Upper lobe of right lung (tissue), 1 donor: ENCODE measurements at regions not wholly inside any gene's neighbourhood (a gene's known extent, or its start where the extent isn't known, plus 50 kb on each side); places are given as distances from the start of the nearest gene placed in this dataset.

Experiments used
- ATAC-seq: fragments of 200-7000 bp; cut with Tn5 transposase; one replicate; pipeline ENCODE4 v1.9.1; 2020; ENCODE audit warnings: mild to moderate bottlenecking, moderate library complexity
- DNase-seq: peaks from one replicate; pipeline ENCODE4 v3.0.0-alpha.2; 2020
- H3K27ac ChIP-seq: fragments of 200-600 bp; one replicate; pipeline ENCODE4 v1.8.0; 2022
- H3K27me3 ChIP-seq: fragments of 200-600 bp; one replicate; pipeline ENCODE4 v1.8.0; 2022; ENCODE audit warnings: mild to moderate bottlenecking
- H3K36me3 ChIP-seq: fragments of 200-600 bp; one replicate; pipeline ENCODE4 v1.8.0; 2022
- H3K4me1 ChIP-seq: fragments of 200-600 bp; one replicate; pipeline ENCODE4 v1.8.0; 2022
- H3K4me3 ChIP-seq: fragments of 200-600 bp; one replicate; pipeline ENCODE4 v1.8.0; 2022; ENCODE audit warnings: mild to moderate bottlenecking
- H3K9me3 ChIP-seq: fragments of 200-600 bp; one replicate; pipeline ENCODE4 v1.8.0; 2022
- intact Hi-C: fragments of 100-400 bp; cut with DNase I; formaldehyde crosslinking; loops from one replicate; pipeline ENCODE4 v1.11.0; 2022
- TF ChIP-seq, protein P1 (sequence below): fragments of 200-600 bp; IDR thresholded peaks from one replicate; pipeline ENCODE4 v1.8.0; 2022; ENCODE audit warnings: antibody characterized with exemption
- donor health status: DM: no; HTN: yes; CAD: no; lungs with severe emphysema.

DNA sequence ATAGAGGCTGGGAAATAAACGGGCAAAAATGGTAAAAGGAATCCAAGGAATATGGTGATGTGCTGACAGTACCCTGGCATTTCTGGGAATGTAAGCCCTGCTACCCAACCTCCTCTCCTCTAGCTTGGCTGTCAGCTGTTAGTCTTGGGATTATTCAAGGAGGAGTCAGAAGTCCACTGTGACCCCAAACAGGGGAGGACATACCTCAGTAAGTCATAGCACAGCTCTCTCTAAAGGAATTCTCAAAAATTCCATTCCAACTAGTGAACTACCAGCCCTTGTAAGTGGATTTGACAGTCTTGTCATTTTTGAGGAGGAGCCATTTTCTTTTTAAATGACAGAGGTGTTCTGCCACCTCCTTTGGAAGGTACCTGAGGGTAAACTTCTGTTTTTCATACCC, 207.5 kb downstream of the PDCD6IP start:
- intact Hi-C loops: no loop called here
- Histone ChIP-seq H3K27me3 (no peaks in the 10 kb centered on the region), H3K9me3 (no peaks in the 10 kb centered on the region), H3K4me1 (no peaks in the 10 kb centered on the region), H3K36me3 (no peaks in the 10 kb centered on the region), H3K4me3 (no peak overlapping the region), H3K27ac (no peak overlapping the region)
- no peak for DNase-seq
- no peak for ATAC-seq
- TF ChIP-seq, protein P1, sequence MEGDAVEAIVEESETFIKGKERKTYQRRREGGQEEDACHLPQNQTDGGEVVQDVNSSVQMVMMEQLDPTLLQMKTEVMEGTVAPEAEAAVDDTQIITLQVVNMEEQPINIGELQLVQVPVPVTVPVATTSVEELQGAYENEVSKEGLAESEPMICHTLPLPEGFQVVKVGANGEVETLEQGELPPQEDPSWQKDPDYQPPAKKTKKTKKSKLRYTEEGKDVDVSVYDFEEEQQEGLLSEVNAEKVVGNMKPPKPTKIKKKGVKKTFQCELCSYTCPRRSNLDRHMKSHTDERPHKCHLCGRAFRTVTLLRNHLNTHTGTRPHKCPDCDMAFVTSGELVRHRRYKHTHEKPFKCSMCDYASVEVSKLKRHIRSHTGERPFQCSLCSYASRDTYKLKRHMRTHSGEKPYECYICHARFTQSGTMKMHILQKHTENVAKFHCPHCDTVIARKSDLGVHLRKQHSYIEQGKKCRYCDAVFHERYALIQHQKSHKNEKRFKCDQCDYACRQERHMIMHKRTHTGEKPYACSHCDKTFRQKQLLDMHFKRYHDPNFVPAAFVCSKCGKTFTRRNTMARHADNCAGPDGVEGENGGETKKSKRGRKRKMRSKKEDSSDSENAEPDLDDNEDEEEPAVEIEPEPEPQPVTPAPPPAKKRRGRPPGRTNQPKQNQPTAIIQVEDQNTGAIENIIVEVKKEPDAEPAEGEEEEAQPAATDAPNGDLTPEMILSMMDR: no peak

DNA sequence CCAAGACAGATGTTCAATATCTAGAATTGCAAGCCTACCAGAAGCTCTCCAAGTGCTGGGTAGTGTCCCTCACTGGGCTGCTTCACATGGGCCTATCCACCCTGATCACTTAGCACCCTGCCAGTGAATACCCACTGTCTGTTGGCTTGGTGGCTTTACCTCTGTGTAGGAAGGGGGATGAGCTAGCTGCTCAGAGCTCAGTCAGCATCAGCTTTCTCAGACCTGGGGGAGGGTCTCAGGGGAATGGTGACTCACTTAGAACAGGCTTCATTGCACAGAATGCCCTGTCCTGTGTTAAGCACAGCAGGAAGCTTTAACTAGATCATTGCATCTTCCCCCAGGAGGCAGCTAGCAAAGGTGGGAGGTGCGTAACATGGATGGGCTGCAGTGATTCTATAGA, 209.8 kb downstream of the PDCD6IP start:
- TF ChIP-seq, protein P1: no peak
- DNase-seq: no peak
- Histone ChIP-seq H3K36me3 (no peaks in the 10 kb centered on the region), H3K27ac (no peak overlapping the region), H3K4me3 (no peak overlapping the region), H3K9me3 (no peaks in the 10 kb centered on the region), H3K4me1 (peaks cover 5% of the 10 kb centered on the region), H3K27me3 (no peaks in the 10 kb centered on the region)
- ATAC-seq: no peak
- intact Hi-C loops: no loop called here

DNA sequence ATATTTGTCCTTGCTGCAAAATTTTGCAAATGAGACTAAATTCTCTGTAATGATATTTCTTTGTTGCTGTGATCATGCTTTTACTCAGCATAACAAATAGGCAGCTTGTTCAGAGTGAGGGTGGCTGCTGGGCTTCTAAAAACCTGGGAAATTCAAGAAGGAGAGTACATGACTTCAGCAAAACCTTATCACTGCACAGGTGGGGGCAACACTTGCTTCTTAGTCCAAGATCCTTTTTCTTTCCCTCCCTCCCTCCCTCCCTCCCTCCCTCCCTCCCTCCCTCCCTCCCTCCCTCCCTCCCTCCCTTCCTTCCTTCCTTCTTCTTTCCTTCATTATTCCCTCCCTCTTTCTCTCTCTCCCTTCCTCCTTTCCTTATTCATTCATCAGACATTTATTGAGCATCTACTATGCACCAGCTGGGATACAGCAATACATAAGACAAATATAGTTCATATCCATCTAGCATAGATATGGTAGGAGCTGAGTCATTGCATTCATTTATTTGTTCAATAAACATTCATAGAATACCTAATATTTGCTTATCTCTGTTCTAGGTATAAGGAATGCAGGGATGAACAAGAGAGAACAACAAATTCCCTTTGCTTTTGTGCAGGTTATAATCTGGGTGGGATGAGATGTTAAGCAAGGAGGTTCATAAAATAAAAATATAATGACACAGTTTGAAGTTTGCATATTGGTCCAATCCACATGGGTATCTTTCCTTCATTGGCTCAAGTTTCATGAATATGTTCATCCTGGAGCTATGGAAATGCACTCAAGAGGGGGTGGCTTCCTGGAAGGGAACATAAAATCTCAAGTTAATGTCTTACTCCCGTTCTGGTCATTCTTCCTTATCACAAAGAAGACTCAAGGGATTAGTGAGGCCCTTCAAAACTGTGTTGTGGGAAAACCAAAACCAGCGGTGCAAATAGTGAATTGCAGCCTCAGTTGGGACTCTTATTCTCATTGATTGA, 210.7 kb downstream of the PDCD6IP start:
- ATAC-seq: no peak
- H3K9me3 ChIP-seq: no peaks in the 10 kb centered on the region
- TF ChIP-seq, protein P1: no peak
- H3K4me1 ChIP-seq: peaks cover 5% of the 10 kb centered on the region
- no peaks in the 10 kb centered on the region for H3K27me3 ChIP-seq
- no peak overlapping the region for H3K27ac ChIP-seq
- no peaks in the 10 kb centered on the region for H3K36me3 ChIP-seq
- no peak overlapping the region for H3K4me3 ChIP-seq
- intact Hi-C loops: no loop called here
- DNase-seq: no peak

DNA sequence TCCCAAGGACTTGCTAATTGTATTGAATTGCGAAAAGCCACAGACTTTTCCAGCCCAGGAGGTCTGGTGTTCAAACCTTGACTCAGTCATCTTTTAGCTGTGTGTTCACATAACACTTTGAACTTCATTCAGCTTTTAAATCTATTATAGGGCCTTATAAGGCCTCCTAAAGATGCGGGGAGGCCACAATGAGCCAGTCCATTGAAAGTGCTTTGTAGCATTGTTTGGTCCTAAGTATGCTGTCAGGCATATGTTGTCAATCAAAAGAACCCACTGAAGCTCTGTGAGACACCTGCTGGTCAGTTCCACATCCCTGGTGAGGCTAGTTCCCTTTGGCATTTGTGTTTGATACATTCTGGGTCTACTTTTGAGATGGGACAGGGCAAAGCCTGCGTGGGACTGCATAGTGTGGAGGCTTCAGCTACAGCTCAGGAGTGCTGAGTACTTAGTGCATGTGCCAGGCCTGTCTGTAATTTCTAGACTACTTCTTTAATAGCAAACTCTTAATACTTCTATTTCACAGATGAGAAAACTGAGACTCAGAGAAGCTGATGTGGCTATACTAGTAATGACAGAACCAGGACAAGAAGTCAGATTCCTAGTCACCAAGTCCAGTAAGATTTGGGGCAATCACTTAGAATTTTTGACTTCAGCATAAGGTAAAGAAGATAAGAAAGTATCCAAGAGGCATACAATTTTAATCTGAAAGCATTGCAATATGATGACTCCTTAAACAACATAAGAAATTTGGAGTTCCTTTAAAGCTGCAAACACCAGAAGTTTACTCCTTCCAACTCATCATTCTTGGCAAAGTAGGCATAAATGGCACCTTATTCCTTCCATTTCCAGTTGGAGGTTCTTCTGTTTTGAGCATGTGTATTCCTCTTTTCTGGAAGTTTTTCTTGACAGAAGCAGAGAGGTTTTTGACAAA, 213.0 kb downstream of the PDCD6IP start:
- TF ChIP-seq, protein P1: no peak
- no peaks in the 10 kb centered on the region for H3K27me3 ChIP-seq
- no peak overlapping the region for H3K27ac ChIP-seq
- no peak for ATAC-seq
- DNase-seq: no peak
- H3K4me1 ChIP-seq: peaks cover 5% of the 10 kb centered on the region
- no peak overlapping the region for H3K4me3 ChIP-seq
- intact Hi-C loops: no loop called here
- H3K36me3 ChIP-seq: no peaks in the 10 kb centered on the region
- no peaks in the 10 kb centered on the region for H3K9me3 ChIP-seq

DNA sequence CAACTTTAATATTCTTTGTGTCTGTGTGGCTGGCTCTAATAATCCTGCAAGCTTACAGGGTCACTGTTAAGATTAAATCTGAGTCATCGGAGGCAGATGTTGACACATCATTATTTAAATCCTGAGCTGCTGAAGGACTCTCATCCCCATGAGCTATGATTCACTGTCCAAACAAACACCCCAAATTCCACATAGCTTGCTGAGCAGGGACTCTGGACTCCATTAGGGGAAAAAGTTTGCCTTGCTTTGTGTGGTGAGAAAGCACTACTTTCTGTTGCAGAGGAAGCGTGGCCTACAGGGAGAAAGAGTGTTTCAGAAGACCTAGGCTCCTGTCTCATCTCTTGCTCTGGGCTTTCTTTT, 213.7 kb downstream of the PDCD6IP start:
- H3K27me3 ChIP-seq: no peaks in the 10 kb centered on the region
- intact Hi-C loops: no loop called here
- peaks cover 5% of the 10 kb centered on the region for H3K4me1 ChIP-seq
- ATAC-seq: peak; percentile 71
- TF ChIP-seq, protein P1: no peak
- H3K27ac ChIP-seq: no peak overlapping the region
- H3K36me3 ChIP-seq: no peaks in the 10 kb centered on the region
- no peak for DNase-seq
- no peaks in the 10 kb centered on the region for H3K9me3 ChIP-seq
- no peak overlapping the region for H3K4me3 ChIP-seq
